Limb (tissue), 2 donors: ENCODE measurements at regions not wholly inside any gene's neighbourhood (a gene's known extent, or its start where the extent isn't known, plus 50 kb on each side); places are given as distances from the start of the nearest gene placed in this dataset.

Experiments used
- DNase-seq, 2 donors: peaks; one replicate each; pipeline ENCODE4 v3.0.0-alpha.2; 2016; ENCODE audit errors: extremely low spot score in 2 of 2

- no peak for DNase-seq
Observed at GRCh38 chr11:15535414-15535813, 420.7 kb downstream of the INSC start.

DNA sequence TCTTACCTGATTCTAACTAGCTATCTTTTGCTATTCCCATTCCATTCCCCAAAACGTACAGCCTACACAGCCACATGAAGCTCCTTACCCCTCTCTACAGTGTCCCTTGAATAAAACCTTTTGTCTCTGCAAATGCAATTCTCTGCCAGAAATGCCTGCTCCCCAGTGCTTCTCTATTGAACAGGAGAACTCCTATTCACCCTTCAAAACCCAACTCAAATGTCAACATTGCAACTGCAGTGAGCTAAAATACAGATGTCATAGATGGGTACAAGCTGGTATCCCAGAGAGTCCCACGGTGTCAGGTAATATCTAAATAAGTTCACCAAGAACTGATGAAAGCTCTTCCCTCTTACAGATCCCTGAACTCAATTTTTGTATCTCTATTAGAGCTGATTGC lies 421.7 kb downstream of the INSC start:
- no peak for DNase-seq

- DNase-seq, result no peak
Observed at GRCh38 chr11:15539645-15540044, 424.9 kb downstream of the INSC start.

GRCh38 chr11:15541079-15541478 lies 426.4 kb downstream of the INSC start:
- DNase-seq, result no peak

GRCh38 chr11:15544353-15544752 lies 429.6 kb downstream of the INSC start:
- no peak for DNase-seq

GRCh38 chr11:15547685-15548084 lies 433.0 kb downstream of the INSC start:
- DNase-seq, result no peak

GRCh38 chr11:15551901-15552851 lies 437.5 kb downstream of the INSC start:
- no peak for DNase-seq

DNA sequence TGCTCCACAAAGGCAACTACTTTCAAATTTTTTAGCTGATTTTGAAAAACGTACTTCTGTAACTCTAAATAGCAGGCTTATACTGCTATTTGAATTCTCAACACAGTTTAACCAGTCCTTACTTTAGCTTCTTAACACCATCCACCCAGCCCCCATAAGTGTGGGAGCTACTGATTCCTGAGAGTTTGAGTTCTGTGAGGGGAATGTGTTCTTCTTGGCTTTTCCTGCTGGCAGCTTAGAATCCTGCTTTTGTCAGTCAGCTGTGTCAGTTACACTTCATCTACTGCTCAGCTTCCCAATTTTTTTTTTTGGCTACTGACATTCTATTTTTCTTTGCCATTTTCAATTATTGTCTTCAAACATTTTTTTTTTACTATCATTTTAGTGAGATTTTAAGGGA lies 440.4 kb downstream of the INSC start:
- no peak for DNase-seq

GRCh38 chr11:15557457-15558230 lies 442.9 kb downstream of the INSC start:
- DNase-seq, result no peak

- no peak for DNase-seq
Observed at GRCh38 chr11:15558513-15559181, 443.9 kb downstream of the INSC start.

DNA sequence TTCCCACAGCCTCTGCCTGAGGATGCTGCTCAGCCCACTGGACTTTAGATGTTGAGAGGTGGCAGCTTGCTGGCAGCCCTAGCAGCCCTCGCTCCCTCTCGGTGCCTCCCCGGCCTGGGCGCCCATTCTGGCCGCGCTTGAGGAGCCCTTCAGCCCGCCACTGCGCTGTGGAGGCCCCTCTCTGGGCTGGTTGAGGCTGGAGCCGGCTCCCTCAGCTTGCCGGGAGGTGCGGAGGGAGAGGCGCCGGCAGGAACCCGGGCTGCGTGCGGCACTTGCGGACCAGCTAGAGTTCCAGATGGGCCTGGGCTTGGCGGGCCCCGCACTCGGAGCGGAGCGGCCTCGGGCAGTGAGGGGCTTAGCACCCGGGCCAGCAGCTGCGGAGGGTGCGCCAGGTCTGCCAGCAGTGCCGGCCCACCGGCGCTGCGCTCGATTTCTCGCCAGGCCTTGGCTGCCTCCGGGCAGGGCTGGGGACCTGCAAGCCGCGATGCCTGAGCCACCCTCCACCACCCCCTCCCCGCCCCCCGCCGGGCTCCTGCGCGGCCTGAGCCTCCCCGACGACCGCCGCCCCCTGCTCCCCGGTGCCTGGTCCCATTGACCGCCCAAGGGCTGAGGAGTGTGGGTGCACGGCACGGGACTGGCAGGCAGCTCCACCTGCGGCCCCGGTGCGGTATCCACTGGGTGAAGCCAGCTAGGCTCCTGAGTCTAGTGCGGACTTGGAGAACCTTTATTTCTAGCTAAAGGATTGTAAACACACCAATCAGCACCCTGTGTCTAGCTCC lies 446.2 kb downstream of the INSC start:
- no peak for DNase-seq

DNA sequence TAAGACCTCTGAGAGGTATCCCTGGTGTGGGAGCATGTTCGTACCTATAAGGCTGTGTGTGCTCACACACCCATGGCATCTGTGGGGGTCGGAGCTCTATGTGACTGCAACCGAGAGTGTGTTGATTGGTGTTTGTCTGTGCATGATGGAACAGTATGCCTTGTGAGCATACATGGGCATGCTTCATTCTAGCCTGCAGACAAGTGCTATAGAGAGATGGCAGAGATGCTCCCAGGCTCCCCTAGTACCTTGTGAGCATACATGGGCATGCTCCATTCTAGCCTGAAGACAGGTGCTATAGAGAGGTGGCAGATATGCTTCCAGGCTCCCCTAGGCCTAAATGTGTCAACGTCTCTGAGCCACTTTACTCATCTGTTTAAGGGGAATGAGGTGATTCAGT lies 447.5 kb downstream of the INSC start:
- DNase-seq, result no peak

DNA sequence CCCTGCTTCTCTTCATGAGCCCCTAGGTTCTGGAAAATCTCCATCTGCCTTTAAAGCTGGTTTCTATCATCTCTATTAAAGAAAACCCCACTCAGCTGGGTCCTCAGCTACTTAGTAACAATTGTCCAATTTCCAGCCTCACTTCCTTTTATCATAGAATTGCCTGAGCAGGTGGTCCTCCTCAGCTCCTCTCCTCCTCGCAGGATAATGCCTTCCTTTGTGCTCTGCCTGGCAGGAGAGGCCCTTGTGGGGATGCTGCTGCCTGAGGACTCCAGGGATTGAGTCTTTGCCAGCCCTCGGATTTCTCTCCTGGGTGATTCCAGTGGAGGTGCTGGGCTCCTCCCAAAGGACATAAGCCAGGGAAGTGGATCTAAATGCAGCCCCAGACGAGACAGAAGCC lies 448.3 kb downstream of the INSC start:
- DNase-seq, result no peak

- DNase-seq, result no peak
Observed at GRCh38 chr11:15565880-15566279, 451.2 kb downstream of the INSC start.

- DNase-seq, result no peak
Observed at GRCh38 chr11:15568440-15568839, 453.7 kb downstream of the INSC start.

- peak in 1 of 2 donors; percentile 66 for DNase-seq
Observed at GRCh38 chr11:15569305-15570025, 454.7 kb downstream of the INSC start.

- no peak for DNase-seq
Observed at GRCh38 chr11:15575409-15575808, 460.7 kb downstream of the INSC start.

GRCh38 chr11:15576769-15577168 lies 462.0 kb downstream of the INSC start:
- DNase-seq, result no peak

GRCh38 chr11:15577519-15577918 lies 462.8 kb downstream of the INSC start:
- DNase-seq, result no peak

DNA sequence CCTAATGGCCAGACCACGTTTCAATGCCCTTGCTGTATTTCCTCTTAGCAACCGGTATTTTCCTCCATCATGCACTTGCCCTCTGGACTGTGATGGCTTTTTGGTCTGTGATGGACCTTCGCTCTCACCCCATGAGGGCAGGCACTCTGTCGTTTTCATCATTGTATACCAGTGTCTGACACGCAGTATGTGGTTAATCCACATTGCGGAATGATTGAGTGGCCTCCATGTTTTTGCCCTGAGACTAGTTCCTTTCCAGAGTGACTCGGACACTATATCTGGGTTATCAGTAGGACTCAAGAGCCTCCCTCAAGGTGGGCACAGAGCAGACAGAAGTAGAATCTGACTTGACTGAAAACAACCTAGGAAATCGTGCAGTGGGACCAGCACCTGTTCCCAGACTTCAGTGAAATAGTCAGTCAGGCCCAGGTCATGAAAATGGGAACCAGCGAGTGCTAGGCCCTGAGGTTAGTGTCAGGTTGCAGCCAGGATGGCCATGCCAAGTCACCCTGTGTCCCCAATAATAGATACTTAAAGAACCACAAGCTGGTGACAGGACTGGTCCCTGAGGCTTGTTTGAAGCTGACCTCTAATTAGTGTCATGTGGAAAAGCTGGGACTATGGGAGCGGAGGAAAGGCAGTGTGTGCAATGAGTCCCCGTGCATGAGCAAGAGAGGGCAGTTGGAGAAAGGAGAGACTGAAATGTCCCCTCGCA lies 464.7 kb downstream of the INSC start:
- no peak for DNase-seq
